B cell (primary cell): ENCODE measurements at regions not wholly inside any gene's neighbourhood (a gene's known extent, or its start where the extent isn't known, plus 50 kb on each side); places are given as distances from the start of the nearest gene placed in this dataset.

Source experiments
- EZH2 ChIP-seq: IDR thresholded peaks from 2 replicates; pipeline ENCODE4 v1.6.1; 2012; ENCODE audit warnings: borderline replicate concordance, low read depth, mild to moderate bottlenecking, moderate library complexity, low read length; ENCODE audit not compliant: insufficient read depth, poor library complexity, severe bottlenecking
- TF ChIP-seq, protein P1 (sequence below): fragments of 200-600 bp; IDR thresholded peaks from one replicate; pipeline ENCODE4 v1.8.0; 2022; ENCODE audit warnings: antibody characterized with exemption, mild to moderate bottlenecking

DNA sequence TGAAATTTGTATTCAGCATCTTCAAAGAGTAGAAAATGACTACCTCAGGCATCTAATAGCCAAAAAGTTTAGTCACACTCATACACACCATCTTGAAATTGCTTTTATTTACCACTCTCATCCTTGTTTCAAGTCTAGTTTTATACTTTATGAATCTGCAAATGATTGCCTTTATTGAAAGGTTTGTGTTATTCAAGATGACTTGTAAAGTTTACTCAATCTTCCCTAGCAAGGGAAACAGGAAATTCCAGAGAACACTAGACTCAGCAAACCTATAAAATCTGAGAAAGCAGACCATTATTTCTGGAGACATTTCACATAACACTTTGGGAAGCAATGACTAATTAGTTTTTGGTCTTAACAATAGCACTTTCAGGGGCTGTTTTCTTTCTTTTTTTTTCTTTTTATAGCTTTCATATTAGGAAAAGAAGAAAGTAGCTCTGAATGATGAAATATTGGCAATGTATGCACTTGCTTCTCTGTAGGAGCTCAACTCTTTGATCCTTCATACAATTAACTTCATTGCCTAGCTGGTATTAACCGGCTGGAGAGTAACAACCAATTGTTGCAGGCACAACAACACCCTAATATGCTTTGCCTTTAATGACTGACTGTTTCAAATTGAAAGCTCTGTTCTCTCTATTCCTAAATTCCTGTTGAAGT lies 68.9 kb upstream of the HDAC9 start:
- TF ChIP-seq, protein P1, sequence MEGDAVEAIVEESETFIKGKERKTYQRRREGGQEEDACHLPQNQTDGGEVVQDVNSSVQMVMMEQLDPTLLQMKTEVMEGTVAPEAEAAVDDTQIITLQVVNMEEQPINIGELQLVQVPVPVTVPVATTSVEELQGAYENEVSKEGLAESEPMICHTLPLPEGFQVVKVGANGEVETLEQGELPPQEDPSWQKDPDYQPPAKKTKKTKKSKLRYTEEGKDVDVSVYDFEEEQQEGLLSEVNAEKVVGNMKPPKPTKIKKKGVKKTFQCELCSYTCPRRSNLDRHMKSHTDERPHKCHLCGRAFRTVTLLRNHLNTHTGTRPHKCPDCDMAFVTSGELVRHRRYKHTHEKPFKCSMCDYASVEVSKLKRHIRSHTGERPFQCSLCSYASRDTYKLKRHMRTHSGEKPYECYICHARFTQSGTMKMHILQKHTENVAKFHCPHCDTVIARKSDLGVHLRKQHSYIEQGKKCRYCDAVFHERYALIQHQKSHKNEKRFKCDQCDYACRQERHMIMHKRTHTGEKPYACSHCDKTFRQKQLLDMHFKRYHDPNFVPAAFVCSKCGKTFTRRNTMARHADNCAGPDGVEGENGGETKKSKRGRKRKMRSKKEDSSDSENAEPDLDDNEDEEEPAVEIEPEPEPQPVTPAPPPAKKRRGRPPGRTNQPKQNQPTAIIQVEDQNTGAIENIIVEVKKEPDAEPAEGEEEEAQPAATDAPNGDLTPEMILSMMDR = no peak
- no peak for TF ChIP-seq EZH2
